HG03521 (cell line): ENCODE measurements at regions not wholly inside any gene's neighbourhood (a gene's known extent, or its start where the extent isn't known, plus 50 kb on each side); places are given as distances from the start of the nearest gene placed in this dataset.

Experiments
- ATAC-seq: cut with Tn5 transposase; IDR thresholded peaks from one replicate; pipeline ENCODE4 v1.9.1; 2021; ENCODE audit warnings: mild to moderate bottlenecking, moderate library complexity; ENCODE audit not compliant: unreplicated experiment

DNA sequence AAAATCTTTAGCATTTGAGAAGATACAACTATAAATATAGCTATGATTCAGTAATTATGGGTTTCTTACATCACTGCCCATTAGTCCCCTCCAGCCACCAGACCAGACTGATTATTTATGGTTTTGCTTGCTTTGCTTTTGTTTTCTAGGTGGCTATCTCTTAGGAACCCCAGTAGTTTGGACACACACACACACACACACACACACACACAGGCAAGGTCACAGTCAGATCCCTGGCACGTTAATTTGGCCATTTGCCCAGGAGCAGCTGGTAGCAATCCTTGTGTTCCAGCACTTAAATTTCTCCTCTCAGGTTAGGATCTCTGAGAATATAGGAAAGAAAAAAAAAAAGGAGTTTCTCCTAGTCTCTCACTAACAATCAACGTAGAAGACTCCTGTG is 90.2 kb upstream of the RESF1 start:
- no peak for ATAC-seq

- ATAC-seq: no peak
These were observed 91.9 kb upstream of the RESF1 start for GRCh38 chr12:31867292-31867691.

DNA sequence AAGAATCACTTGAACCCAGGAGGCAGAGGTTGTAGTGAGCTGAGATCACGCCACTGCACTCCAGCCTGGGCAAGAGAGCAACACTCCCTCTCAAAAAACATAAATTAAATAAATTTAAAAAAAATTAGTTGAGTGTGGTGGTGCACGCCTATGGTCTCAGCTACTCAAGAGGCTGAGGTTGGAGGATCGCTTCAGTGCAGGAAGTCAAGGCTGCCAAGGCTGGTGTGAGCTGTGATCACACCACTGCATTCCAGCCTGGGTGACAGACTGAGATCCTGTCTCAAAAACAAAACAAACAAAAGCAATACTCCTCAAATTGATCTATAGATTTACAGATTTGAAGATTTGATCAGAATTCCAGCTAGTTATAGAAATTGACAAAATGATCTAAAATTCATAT is 92.7 kb upstream of the RESF1 start:
- no peak for ATAC-seq

GRCh38 chr12:31865023-31865422 is 94.2 kb upstream of the RESF1 start:
- no peak for ATAC-seq

GRCh38 chr12:31861360-31861759 is 97.9 kb upstream of the RESF1 start:
- ATAC-seq: no peak

DNA sequence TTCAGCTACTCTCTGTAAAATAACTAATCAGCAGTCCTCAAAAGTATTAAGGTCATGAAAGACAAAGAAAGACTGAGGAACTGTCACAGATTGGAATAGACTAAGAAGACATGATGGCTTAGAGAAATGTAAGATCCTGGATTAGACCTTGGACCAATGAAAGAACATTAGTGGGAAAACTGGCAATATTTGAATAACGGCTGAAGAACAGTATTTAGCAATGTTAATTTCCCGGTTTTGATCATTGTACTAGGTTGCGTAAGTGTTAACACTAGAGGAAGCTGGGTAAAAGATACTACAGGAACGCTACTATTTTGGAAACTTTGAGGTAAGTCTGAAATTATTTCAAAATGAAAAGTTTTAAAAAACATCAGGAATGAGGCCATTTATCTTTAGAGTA is 98.8 kb upstream of the RESF1 start:
- ATAC-seq: no peak

- no peak for ATAC-seq
These were observed 99.8 kb upstream of the RESF1 start for GRCh38 chr12:31859232-31859977.

GRCh38 chr12:31855427-31855826 is 103.8 kb upstream of the RESF1 start:
- ATAC-seq: no peak

- no peak for ATAC-seq
These were observed 105.2 kb upstream of the RESF1 start for GRCh38 chr12:31853977-31854376.

DNA sequence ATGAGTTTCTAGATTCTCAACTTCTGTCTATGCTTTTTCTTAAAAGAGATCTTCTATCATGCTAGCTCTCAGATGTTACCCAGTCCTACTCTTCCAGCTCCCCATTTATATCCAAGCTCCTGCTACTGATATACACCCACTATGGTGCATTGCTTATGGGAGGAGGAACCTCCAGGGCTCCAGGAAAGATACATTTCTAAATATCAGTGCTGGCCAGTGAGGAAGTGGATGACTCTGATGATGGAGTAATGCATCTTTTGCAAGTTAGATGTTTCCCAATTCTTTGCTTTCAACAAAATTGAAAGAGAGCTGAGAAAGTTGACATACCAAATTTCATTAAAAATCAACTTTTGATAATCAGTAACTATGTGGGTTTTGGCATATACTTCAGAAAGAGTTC is 105.7 kb upstream of the RESF1 start:
- ATAC-seq: no peak

DNA sequence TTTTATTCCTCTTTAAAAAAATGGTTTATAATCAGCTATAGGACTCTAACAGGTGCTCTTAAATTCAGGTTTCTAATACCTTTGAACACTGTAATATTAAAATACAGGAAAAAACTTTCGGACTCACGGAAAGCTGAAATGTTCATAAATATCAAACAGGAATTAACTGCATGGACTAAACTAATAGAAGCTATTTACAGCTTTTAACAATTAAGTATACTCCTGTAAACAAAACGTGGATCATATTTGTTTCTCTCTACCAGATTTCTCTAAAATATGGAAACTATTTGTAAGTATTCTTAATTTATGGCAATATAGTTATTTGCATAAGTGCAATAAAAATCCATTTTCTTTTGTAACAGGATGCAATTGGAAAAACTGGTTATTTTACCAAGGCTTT is 108.9 kb upstream of the RESF1 start:
- no peak for ATAC-seq

- ATAC-seq: no peak
These were observed 110.0 kb upstream of the RESF1 start for GRCh38 chr12:31849090-31849687.

GRCh38 chr12:31846405-31846804 is 112.8 kb upstream of the RESF1 start:
- ATAC-seq: no peak

DNA sequence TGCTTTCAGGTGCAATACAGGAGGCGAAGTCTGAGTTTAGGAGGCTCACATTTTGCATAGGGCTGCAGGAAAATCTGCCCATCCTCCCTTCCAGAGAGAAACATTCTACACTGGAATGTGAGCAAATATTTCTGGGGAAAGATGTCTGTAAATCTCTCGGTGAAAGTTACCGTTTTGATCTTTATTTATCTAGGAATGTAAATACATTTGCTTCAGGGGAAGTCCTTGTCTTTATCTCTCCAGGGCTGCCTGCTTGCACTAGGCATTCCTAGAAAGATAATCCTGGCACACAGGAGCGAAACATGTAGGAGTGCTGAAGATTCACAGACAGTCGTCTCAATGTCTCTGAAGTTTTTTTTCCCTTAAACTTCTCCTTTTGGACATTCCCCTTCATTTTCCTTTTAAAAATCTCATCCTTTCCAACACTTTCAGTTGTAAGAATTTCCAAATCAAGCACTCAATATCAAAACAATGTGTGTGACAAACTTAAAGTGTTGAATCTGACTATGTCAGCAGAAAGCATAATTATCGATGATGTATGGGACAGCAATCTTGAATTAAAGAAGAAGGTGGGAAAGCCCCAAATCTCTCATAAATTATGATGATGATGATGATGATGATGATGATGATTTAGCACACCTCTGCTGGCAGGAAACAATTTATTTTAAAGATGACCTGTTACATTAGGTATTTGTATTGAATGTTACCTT is 113.4 kb upstream of the RESF1 start:
- ATAC-seq: no peak

DNA sequence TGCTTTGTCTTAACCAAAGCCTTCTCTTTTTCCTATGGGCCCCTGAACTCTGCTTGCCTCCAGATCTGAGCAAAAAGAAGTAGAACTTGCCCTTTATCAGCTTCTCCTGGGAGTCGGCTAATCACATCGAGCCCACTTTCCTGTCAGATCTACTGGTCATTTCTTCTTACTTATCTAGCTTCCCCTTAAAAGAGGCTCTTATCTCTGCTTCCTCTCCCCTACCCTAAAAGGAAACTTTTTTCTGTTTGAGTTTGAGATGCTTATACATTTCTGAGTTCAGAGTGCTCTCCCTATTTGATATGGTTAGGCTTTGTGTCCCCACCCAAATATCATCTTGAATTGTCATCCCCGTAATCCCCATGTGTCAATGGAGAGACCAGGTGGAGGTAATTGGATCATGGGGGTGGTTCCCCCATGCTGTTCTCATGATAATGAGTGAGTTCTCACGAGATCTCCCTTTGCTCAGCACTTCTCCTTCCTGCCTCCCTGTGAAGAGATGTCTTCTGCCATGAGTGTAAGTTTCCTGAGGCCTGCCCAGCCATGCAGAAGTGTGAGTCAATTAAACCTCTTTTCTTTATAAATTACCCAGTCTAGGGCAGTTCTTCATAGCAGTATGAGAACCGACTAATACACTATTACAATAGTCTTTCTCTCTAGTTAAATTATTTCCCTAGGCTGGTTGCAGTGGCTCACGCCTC is 114.7 kb upstream of the AMN1 start:
- no peak for ATAC-seq

DNA sequence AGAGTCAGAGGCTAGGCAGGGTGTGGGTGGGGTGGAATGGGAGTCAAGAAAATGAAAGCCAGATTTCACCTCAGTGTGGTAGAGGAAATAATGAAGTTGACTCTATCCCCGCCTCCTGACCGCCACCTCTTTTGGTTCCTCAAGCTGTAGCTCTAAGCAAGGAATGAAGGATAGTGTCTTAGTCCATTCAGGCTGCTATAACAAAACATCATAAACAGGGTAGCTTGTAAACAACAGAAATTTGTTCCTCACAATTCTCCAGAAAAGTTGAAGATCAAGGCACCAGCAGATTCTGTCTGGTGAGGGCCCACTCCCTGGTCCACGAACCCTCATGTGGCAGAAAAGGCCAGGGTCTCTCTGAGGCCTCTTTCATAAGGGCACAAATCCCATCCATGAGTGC is 109.1 kb upstream of the AMN1 start:
- no peak for ATAC-seq

- ATAC-seq: no peak
These were observed 106.6 kb upstream of the AMN1 start for GRCh38 chr12:31835276-31835882.

DNA sequence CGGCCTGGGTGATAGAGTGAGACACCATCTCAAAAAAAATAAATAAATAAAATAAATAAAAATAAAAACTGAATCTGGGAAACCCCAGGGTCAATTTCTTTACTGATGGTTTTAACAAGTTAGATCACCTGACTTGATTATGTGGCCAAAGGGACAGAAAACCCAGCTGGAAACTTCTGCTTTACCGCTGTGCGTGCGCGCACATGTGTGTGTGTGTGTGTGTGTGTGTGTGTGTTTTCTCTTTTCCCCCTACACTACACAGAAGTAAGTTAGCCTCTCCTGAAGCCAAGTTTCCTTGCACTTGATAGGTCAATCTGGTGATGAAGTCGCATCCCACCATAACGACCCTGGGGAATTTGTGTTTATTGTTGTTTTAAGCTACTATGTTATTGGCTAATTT is 105.3 kb upstream of the AMN1 start:
- no peak for ATAC-seq

- no peak for ATAC-seq
These were observed 104.2 kb upstream of the AMN1 start for GRCh38 chr12:31832740-31833729.

GRCh38 chr12:31828071-31828470 is 99.2 kb upstream of the AMN1 start:
- ATAC-seq: no peak
